GM13976 (cell line): ENCODE measurements at regions not wholly inside any gene's neighbourhood (a gene's known extent, or its start where the extent isn't known, plus 50 kb on each side); places are given as distances from the start of the nearest gene placed in this dataset.

Experiments
- DNase-seq: peaks from one replicate; pipeline ENCODE4 v3.0.0; 2012; ENCODE audit warnings: low spot score
- in situ Hi-C: fragments of 300-500 bp; cut with MboI; formaldehyde crosslinking; loops from one replicate; pipeline ENCODE4 v1.12.0; 2022; ENCODE audit warnings: low sequenced_read_pairs, mixed read lengths, inconsistent platforms; ENCODE audit not compliant: unreplicated experiment
- TF ChIP-seq, protein P1 (sequence below): IDR thresholded peaks from 2 replicates; pipeline ENCODE4 v1.5.1; 2012; ENCODE audit warnings: borderline replicate concordance, mild to moderate bottlenecking; ENCODE audit not compliant: insufficient read depth; ENCODE audit errors: extremely low read depth, missing control alignments, control extremely low read depth

DNA sequence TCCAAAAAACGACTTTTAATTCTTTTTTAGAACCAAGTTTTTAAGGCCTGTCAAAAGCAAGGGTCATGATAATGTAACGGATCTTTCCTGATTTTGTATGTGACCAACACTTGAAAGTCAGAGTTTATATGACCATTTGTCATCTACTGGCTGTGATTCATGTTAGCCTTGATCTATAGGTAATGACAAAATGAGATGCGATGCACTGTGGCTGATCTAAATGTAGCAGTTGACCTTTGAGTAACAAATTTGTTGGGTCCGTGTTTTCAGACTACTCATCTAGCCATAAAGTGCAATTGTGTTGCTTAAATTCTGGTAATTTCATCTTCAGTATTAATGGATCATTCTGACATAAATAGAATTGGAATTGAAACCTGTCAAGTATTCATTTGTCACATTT, 202.5 kb downstream of the PCDH7 start:
- no peak for DNase-seq
- in situ Hi-C loops = no loop called here
- TF ChIP-seq, protein P1, sequence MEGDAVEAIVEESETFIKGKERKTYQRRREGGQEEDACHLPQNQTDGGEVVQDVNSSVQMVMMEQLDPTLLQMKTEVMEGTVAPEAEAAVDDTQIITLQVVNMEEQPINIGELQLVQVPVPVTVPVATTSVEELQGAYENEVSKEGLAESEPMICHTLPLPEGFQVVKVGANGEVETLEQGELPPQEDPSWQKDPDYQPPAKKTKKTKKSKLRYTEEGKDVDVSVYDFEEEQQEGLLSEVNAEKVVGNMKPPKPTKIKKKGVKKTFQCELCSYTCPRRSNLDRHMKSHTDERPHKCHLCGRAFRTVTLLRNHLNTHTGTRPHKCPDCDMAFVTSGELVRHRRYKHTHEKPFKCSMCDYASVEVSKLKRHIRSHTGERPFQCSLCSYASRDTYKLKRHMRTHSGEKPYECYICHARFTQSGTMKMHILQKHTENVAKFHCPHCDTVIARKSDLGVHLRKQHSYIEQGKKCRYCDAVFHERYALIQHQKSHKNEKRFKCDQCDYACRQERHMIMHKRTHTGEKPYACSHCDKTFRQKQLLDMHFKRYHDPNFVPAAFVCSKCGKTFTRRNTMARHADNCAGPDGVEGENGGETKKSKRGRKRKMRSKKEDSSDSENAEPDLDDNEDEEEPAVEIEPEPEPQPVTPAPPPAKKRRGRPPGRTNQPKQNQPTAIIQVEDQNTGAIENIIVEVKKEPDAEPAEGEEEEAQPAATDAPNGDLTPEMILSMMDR = no peak

DNA sequence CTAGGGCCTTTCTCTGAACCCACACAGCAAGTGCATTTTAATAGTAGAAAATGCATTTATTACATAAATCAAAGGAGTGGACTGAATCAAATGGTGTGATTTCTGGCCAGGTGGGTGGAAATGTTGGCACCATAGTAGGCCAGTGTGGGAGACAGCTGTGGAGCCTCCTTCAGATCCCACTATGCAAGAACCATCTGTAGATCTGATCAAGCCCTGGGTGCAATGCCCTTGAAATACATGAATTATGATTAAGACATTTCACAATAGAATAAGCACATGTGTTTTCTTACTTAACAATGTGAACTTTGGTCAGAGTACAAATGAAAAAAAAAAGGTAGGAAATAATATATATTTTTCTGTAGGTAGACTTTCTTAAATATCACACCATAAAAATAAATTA, 204.3 kb downstream of the PCDH7 start:
- no peak for DNase-seq
- TF ChIP-seq, protein P1 = no peak
- in situ Hi-C loops = no loop called here

DNA sequence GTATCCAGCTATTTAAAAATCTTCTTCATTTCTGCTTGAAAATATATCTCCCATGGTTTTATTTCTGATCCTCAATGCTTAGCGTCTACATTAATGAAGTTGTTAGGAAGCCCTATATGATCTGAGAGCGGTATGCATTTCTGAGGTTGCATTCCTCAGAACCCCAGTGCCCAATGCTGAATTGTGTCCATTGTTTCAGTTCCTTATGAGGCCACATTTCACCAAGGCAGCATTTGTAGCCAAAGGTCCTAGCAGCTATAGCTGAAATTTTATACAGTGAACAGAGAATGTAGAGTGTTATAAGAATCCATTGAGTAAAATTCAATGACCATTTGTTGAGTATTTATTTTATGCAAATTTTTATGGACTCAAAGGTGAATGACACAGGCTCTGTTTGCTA, 209.5 kb downstream of the PCDH7 start:
- in situ Hi-C loops = no loop called here
- no peak for DNase-seq
- TF ChIP-seq, protein P1 = no peak

DNA sequence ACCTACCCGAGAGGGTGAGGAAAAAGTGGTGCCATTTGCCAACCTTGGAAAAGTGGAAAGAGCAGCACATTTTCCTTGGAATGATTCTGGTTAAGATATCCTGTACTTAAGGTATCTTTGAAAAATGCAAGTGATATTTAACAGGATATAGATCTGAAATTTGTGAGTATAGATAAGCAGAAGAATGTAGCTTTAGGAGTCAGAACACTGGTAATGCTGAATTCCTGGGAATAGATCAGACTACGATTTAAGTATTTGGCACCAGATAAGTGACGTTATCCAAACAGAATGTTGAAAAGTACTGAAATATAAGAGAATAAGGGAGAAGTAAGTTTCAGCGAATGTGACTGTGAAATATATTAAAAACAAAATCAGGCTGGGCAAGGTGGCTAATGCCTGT, 210.1 kb downstream of the PCDH7 start:
- in situ Hi-C loops = no loop called here
- DNase-seq = no peak
- TF ChIP-seq, protein P1 = no peak

DNA sequence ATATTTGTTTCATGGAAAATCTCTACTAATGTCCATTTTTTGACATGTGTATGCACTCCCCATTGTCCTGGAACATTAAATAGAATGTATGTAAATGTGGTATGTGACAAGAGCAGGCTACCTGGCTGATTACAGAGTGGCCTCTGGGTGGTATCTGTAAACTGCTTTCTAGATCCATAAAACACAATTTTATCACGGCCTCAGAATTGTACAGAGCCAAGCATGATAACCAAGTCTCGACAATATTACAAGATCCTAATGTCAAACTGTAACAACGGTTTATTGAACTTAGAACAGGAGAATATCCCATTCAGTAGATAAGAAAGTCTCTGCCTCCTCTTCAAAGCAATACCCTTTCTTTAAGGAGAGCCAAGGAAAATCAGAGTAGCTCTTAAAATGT, 212.4 kb downstream of the PCDH7 start:
- TF ChIP-seq, protein P1 = no peak
- in situ Hi-C loops = no loop called here
- DNase-seq = no peak

DNA sequence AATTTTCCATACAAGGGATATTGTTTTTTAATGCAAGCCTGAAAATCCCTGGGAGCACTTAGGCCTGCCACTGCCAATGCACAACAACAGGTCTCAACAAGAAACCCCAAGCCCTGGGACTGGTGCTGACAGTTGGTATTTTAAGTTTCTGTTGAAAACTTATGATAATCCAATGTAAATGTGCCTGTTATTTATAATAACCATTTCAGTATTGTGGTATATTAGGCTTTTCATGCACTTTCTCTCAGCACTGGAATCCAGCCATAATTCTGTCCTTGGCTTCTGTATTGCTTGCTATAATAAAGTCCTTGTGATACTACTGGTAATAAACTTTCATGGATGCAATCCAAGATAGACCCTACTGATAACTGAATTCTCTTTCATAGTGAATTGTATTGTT, 218.9 kb downstream of the PCDH7 start:
- in situ Hi-C loops = no loop called here
- TF ChIP-seq, protein P1 = no peak
- no peak for DNase-seq

DNA sequence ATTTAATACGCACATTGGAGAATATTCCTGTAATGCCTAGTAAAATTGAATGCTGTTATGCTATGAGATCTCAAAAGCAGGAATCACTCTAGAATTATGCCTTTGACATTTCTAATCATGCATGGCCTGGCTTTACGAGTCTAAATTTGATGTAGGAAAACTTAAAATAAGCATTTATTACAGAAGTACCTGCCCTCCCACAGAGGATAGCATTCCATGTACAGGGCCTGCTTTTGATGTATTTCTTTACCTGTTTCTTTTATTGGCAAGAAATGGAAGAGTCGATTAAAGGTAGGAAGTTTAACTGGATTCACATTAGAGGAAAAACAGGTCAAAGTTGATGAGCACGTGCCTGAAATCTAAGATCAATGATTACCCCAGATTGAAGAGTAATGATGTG, 219.5 kb downstream of the PCDH7 start:
- in situ Hi-C loops = no loop called here
- TF ChIP-seq, protein P1 = no peak
- no peak for DNase-seq
